SK-N-SH (cell line): ENCODE measurements at regions not wholly inside any gene's neighbourhood (a gene's known extent, or its start where the extent isn't known, plus 50 kb on each side); places are given as distances from the start of the nearest gene placed in this dataset.

Source experiments
- CTCF ChIA-PET: fragments of 300-600, 350-600 bp; formaldehyde crosslinking; extraction: SDS; loops from one replicate; lab custom pipeline; 2021; lab: Yijun Ruan, JAX
- POLR2A ChIA-PET: fragments of 350-600 bp; sonication (Branson Sonifier 250); formaldehyde crosslinking; extraction: SDS; loops from one replicate; lab custom pipeline; 2020; ENCODE audit warnings: antibody characterized with exemption, inconsistent platforms; lab: Yijun Ruan, JAX
- DNase-seq: peaks from one replicate; pipeline ENCODE4 v3.0.0; 2012
- H2AFZ ChIP-seq: fragments of 200-600 bp; sonication (generic); 2 replicates; pipeline ENCODE4 v1.8.1; 2016; ENCODE audit warnings: antibody characterized with exemption, mild to moderate bottlenecking, low read depth
- H3F3A ChIP-seq: fragments of 200-600 bp; sonication (generic); replicated peaks from 2 replicates; pipeline ENCODE3; 2016; ENCODE audit warnings: antibody characterized with exemption, mild to moderate bottlenecking; ENCODE audit not compliant: insufficient read depth
- H3K27ac ChIP-seq, 2 experiments: fragments of 200-500 bp in 1 of 2; fragments of 200-600 bp in 1 of 2; sonication (Bioruptor generic) in 1 of 2; sonication (generic), shearing (Covaris generic) in 1 of 2; 2 replicates each; pipeline versions ENCODE4 v1.5.1 to v1.6.1; 2014 to 2016; ENCODE audit warnings: low read depth in 2 of 2, inconsistent platforms in 1 of 2, low read length in 1 of 2, mild to moderate bottlenecking in 1 of 2, mixed read lengths in 1 of 2
- H3K27me3 ChIP-seq: fragments of 200-600 bp; sonication (generic), shearing (Covaris generic); 2 replicates; pipeline ENCODE4 v1.6.1; 2016; ENCODE audit warnings: mixed run types; ENCODE audit not compliant: insufficient read depth
- H3K36me3 ChIP-seq, 2 experiments: fragments of 200-500 bp in 1 of 2; fragments of 200-600 bp in 1 of 2; sonication (Bioruptor generic) in 1 of 2; sonication (generic) in 1 of 2; replicated peaks in 1 of 2; 2 replicates each; pipeline versions ENCODE3 to v1.5.1; 2014 to 2016; ENCODE audit warnings: low read length in 1 of 2, mild to moderate bottlenecking in 1 of 2; ENCODE audit not compliant: insufficient read depth in 2 of 2, control insufficient read depth in 1 of 2
- H3K4me1 ChIP-seq, 2 experiments: fragments of 200-500 bp in 1 of 2; fragments of 200-600 bp in 1 of 2; sonication (Bioruptor generic) in 1 of 2; sonication (generic), shearing (Covaris generic) in 1 of 2; 2 replicates each; pipeline versions ENCODE4 v1.5.1 to v1.6.1; 2014 to 2016; ENCODE audit warnings: low read depth in 1 of 2, low read length in 1 of 2, mixed run types in 1 of 2; ENCODE audit not compliant: insufficient read depth in 2 of 2, control insufficient read depth in 1 of 2
- H3K4me2 ChIP-seq: fragments of 200-600 bp; sonication (generic), shearing (Covaris generic); 2 replicates; pipeline ENCODE4 v1.6.1; 2017; ENCODE audit warnings: mixed run types
- H3K4me3 ChIP-seq, 2 experiments: fragments of 200-500 bp in 1 of 2; fragments of 200-600 bp in 1 of 2; sonication (Bioruptor generic) in 1 of 2; sonication (generic), shearing (Covaris generic) in 1 of 2; 2 replicates each; pipeline versions ENCODE4 v1.5.1 to v1.8.1; 2014 to 2016; ENCODE audit warnings: low read depth in 2 of 2, inconsistent platforms in 1 of 2, low read length in 1 of 2, mild to moderate bottlenecking in 1 of 2, mixed read lengths in 1 of 2, moderate library complexity in 1 of 2
- H3K79me2 ChIP-seq: fragments of 200-600 bp; sonication (generic); 2 replicates; pipeline ENCODE4 v1.8.1; 2017; ENCODE audit warnings: mild to moderate bottlenecking; ENCODE audit not compliant: insufficient read depth
- H3K9ac ChIP-seq: fragments of 200-600 bp; sonication (generic); 2 replicates; pipeline ENCODE4 v1.6.1; 2017; ENCODE audit warnings: mixed run types
- H3K9me2 ChIP-seq: fragments of 200-600 bp; sonication (generic); 2 replicates; pipeline ENCODE4 v1.6.1; 2017; ENCODE audit warnings: mixed run types
- H3K9me3 ChIP-seq: fragments of 200-600 bp; sonication (generic); 2 replicates; pipeline ENCODE4 v1.6.1; 2017; ENCODE audit warnings: mixed run types, mild to moderate bottlenecking, moderate library complexity
- H4K20me1 ChIP-seq: fragments of 200-600 bp; sonication (generic); 2 replicates; pipeline ENCODE4 v1.6.1; 2017; ENCODE audit warnings: mild to moderate bottlenecking, mixed run types; ENCODE audit not compliant: insufficient read depth
- CHD2 ChIP-seq: fragments of 150-350 bp; IDR thresholded peaks from 2 replicates; pipeline ENCODE4 v1.6.1; 2018; ENCODE audit warnings: low read length; ENCODE audit not compliant: partially characterized antibody
- EZH2phosphoT487 ChIP-seq: fragments of 200-600 bp; sonication (generic); IDR thresholded peaks from 2 replicates; pipeline ENCODE4 v1.6.1; 2017; ENCODE audit warnings: low read depth, mixed run types, mild to moderate bottlenecking, antibody characterized with exemption, moderate library complexity, borderline replicate concordance
- FOSL2 ChIP-seq: IDR thresholded peaks from 2 replicates; pipeline ENCODE4 v1.4.0; 2012; ENCODE audit warnings: low read depth, mild to moderate bottlenecking, moderate library complexity, borderline replicate concordance
- GATA2 ChIP-seq: sonication (generic); formaldehyde crosslinking; IDR thresholded peaks from 2 replicates; pipeline ENCODE4 v1.5.0; 2020; ENCODE audit warnings: mild to moderate bottlenecking, missing genetic modification reagents
- MEF2A ChIP-seq: IDR thresholded peaks from 2 replicates; pipeline ENCODE4 v1.4.0; 2012; ENCODE audit warnings: low read depth, borderline replicate concordance
- MXI1 ChIP-seq: IDR thresholded peaks from 2 replicates; pipeline ENCODE4 v1.6.1; 2012; ENCODE audit warnings: mild to moderate bottlenecking, low read depth, low read length, improper control_type of control experiment
- PBX3 ChIP-seq: IDR thresholded peaks from 2 replicates; pipeline ENCODE4; 2012
- RAD21 ChIP-seq: IDR thresholded peaks from 2 replicates; pipeline ENCODE4 v1.6.1; 2012; ENCODE audit warnings: mild to moderate bottlenecking, low read length
- RFX5 ChIP-seq: IDR thresholded peaks from 2 replicates; pipeline ENCODE4 v1.6.1; 2012; ENCODE audit warnings: mild to moderate bottlenecking, improper control_type of control experiment, low read length
- RXRA ChIP-seq: IDR thresholded peaks from 2 replicates; pipeline ENCODE4 v1.4.0; 2012; ENCODE audit warnings: low read depth, mild to moderate bottlenecking, borderline replicate concordance
- TCF12 ChIP-seq: IDR thresholded peaks from 2 replicates; pipeline ENCODE4 v1.4.0; 2012
- YY1 ChIP-seq: IDR thresholded peaks from 2 replicates; pipeline ENCODE4 v1.4.0; 2012; ENCODE audit warnings: low read depth, mild to moderate bottlenecking
- WGBS: methylation state at CpG from one replicate; pipeline ENCODE4 v1.1.6; 2017; ENCODE audit warnings: low lambda C conversion rate; 5-methylcytosine and 5-hydroxymethylcytosine counted together
- TF ChIP-seq, protein P1 (sequence below): IDR thresholded peaks from 2 replicates; pipeline ENCODE4 v1.4.0; 2012; ENCODE audit warnings: low read depth, borderline replicate concordance
- TF ChIP-seq, protein P2 (sequence below): IDR thresholded peaks from 2 replicates; pipeline ENCODE4 v1.4.0; 2012; ENCODE audit warnings: low read depth
- TF ChIP-seq, protein P3 (sequence below): IDR thresholded peaks from 2 replicates; pipeline ENCODE4 v1.6.1; 2012; ENCODE audit warnings: mild to moderate bottlenecking, low read depth, low read length, moderate library complexity
- TF ChIP-seq, protein P4 (sequence below): fragments of 150-350 bp; IDR thresholded peaks from 2 replicates; pipeline ENCODE4 v1.6.1; 2016; ENCODE audit warnings: mild to moderate bottlenecking, low read depth, low read length

DNA sequence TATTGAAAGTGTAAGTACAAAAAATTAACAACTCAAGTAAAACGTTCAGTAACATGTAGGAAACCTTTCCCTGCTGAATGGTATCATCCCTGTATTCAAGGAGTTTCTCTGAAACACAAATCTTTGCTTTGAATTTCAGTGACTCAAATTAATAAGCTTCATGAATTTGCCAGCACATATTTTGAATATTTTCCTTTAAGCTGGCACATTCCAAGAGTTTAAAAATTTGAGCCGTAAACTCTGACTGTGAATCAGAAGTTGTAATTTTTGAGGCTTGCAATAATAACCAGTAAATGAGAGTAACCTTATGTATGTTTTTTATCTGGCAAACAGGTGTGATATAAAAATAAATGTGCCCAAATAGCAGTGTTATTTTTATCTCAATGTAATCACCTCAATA is 1722.6 kb upstream of the PRR20A start:
- WGBS, result 42% methylated on average over 2 of the region's 2 CpGs
- no peak overlapping the region for H3K9ac ChIP-seq
- H3K4me3 ChIP-seq, result no peak overlapping the region
- H3K79me2 ChIP-seq, result no peaks in the 10 kb centered on the region
- H3K9me3 ChIP-seq, result no peaks in the 10 kb centered on the region
- no peak overlapping the region for H2AFZ ChIP-seq
- H3K27ac ChIP-seq, result no peak overlapping the region
- no peak for TF ChIP-seq RXRA
- no peak for TF ChIP-seq MEF2A
- TF ChIP-seq, protein P1, sequence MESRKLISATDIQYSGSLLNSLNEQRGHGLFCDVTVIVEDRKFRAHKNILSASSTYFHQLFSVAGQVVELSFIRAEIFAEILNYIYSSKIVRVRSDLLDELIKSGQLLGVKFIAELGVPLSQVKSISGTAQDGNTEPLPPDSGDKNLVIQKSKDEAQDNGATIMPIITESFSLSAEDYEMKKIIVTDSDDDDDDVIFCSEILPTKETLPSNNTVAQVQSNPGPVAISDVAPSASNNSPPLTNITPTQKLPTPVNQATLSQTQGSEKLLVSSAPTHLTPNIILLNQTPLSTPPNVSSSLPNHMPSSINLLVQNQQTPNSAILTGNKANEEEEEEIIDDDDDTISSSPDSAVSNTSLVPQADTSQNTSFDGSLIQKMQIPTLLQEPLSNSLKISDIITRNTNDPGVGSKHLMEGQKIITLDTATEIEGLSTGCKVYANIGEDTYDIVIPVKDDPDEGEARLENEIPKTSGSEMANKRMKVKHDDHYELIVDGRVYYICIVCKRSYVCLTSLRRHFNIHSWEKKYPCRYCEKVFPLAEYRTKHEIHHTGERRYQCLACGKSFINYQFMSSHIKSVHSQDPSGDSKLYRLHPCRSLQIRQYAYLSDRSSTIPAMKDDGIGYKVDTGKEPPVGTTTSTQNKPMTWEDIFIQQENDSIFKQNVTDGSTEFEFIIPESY, result no peak
- no peak for TF ChIP-seq EZH2phosphoT487
- no peak for TF ChIP-seq CHD2
- no peak for TF ChIP-seq RAD21
- TF ChIP-seq PBX3, result no peak
- TF ChIP-seq GATA2 (CRISPR knock-in tag), result no peak
- TF ChIP-seq MXI1, result no peak
- TF ChIP-seq, protein P2, sequence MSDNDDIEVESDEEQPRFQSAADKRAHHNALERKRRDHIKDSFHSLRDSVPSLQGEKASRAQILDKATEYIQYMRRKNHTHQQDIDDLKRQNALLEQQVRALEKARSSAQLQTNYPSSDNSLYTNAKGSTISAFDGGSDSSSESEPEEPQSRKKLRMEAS, result no peak
- no peak for TF ChIP-seq YY1
- TF ChIP-seq FOSL2, result no peak
- TF ChIP-seq, protein P3, sequence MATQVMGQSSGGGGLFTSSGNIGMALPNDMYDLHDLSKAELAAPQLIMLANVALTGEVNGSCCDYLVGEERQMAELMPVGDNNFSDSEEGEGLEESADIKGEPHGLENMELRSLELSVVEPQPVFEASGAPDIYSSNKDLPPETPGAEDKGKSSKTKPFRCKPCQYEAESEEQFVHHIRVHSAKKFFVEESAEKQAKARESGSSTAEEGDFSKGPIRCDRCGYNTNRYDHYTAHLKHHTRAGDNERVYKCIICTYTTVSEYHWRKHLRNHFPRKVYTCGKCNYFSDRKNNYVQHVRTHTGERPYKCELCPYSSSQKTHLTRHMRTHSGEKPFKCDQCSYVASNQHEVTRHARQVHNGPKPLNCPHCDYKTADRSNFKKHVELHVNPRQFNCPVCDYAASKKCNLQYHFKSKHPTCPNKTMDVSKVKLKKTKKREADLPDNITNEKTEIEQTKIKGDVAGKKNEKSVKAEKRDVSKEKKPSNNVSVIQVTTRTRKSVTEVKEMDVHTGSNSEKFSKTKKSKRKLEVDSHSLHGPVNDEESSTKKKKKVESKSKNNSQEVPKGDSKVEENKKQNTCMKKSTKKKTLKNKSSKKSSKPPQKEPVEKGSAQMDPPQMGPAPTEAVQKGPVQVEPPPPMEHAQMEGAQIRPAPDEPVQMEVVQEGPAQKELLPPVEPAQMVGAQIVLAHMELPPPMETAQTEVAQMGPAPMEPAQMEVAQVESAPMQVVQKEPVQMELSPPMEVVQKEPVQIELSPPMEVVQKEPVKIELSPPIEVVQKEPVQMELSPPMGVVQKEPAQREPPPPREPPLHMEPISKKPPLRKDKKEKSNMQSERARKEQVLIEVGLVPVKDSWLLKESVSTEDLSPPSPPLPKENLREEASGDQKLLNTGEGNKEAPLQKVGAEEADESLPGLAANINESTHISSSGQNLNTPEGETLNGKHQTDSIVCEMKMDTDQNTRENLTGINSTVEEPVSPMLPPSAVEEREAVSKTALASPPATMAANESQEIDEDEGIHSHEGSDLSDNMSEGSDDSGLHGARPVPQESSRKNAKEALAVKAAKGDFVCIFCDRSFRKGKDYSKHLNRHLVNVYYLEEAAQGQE, result no peak
- no peak for TF ChIP-seq TCF12
- TF ChIP-seq RFX5, result no peak
- TF ChIP-seq, protein P4, sequence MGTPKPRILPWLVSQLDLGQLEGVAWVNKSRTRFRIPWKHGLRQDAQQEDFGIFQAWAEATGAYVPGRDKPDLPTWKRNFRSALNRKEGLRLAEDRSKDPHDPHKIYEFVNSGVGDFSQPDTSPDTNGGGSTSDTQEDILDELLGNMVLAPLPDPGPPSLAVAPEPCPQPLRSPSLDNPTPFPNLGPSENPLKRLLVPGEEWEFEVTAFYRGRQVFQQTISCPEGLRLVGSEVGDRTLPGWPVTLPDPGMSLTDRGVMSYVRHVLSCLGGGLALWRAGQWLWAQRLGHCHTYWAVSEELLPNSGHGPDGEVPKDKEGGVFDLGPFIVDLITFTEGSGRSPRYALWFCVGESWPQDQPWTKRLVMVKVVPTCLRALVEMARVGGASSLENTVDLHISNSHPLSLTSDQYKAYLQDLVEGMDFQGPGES, result no peak
- H3K36me3 ChIP-seq, result no peaks in the 10 kb centered on the region
- no peak overlapping the region for H3K4me2 ChIP-seq
- no peaks in the 10 kb centered on the region for H4K20me1 ChIP-seq
- no peaks in the 10 kb centered on the region for H3K9me2 ChIP-seq
- ChIA-PET CTCF (no interaction called here), POLR2A (no interaction called here)
- no peaks in the 10 kb centered on the region for H3K27me3 ChIP-seq
- no peaks in the 10 kb centered on the region for H3K4me1 ChIP-seq
- no peaks in the 10 kb centered on the region for H3F3A ChIP-seq
- DNase-seq, result no peak
